ENCODE measurements at regions not wholly inside any gene's neighbourhood (a gene's known extent, or its start where the extent isn't known, plus 50 kb on each side); places are given as distances from the start of the nearest gene placed in this dataset.

- no peak overlapping the region for H3K4me3 ChIP-seq
- H3K4me1 ChIP-seq (replicated peaks in 1 of 2) = peaks cover 0 to 6% of the 10 kb centered on the region in 2 donors
- in situ Hi-C loops (cut with MboI; ENCODE audit: low pct_unique_long_range_greater_than_20kb in 2 of 9, low sequenced_read_pairs in 9 of 9, unreplicated experiment in 9 of 9) = no loop called here
- WGBS, 10 experiments = 60 to 100% (median 82%) methylated on average over 1 to 4 of the region's 4 CpGs
- no peak overlapping the region for H3K27ac ChIP-seq
- no peak for ATAC-seq (replicated peaks in 6 of 8)
Measured at GRCh38 chr15:39051626-39052322, 487.2 kb upstream of the RASGRP1 start.

- Histone ChIP-seq H3K4me3 (no peak overlapping the region), H3K27ac (no peak overlapping the region), H3K4me1 (replicated peaks in 1 of 2) (peaks cover 0 to 6% of the 10 kb centered on the region in 2 donors)
- in situ Hi-C loops (cut with MboI; ENCODE audit: low pct_unique_long_range_greater_than_20kb in 2 of 9, low sequenced_read_pairs in 9 of 9, unreplicated experiment in 9 of 9) = no loop called here
- no peak for ATAC-seq (replicated peaks in 6 of 8)
Measured at GRCh38 chr15:39052323-39052705, 487.7 kb upstream of the RASGRP1 start.

- ATAC-seq (replicated peaks in 6 of 8) = no peak
- in situ Hi-C loops (cut with MboI; ENCODE audit: low pct_unique_long_range_greater_than_20kb in 2 of 9, low sequenced_read_pairs in 9 of 9, unreplicated experiment in 9 of 9) = no loop called here
Measured at GRCh38 chr15:39053480-39053879, 488.9 kb upstream of the RASGRP1 start.

GRCh38 chr15:39054128-39054732, 489.6 kb upstream of the RASGRP1 start:
- H3K4me1 ChIP-seq (replicated peaks in 1 of 2) = peaks cover 0 to 6% of the 10 kb centered on the region in 2 donors
- WGBS, 10 experiments = 43 to 86% (median 73%) methylated on average over 3 to 5 of the region's 5 CpGs; no CpG with 5 or more reads in 1 of the 10 experiments
- no peak overlapping the region for H3K4me3 ChIP-seq
- H3K27ac ChIP-seq = no peak overlapping the region
- no peak for ATAC-seq (replicated peaks in 6 of 8)
- in situ Hi-C loops (cut with MboI; ENCODE audit: low pct_unique_long_range_greater_than_20kb in 2 of 9, low sequenced_read_pairs in 9 of 9, unreplicated experiment in 9 of 9) = no loop called here

More at GRCh38 chr15:39053480-39053879, 488.9 kb upstream of the RASGRP1 start:
- H3K27ac ChIP-seq = no peak overlapping the region
- peaks cover 0 to 6% of the 10 kb centered on the region in 2 donors for H3K4me1 ChIP-seq (replicated peaks in 1 of 2)
- H3K4me3 ChIP-seq = no peak overlapping the region

- ATAC-seq (replicated peaks in 6 of 8) = no peak
- Histone ChIP-seq H3K4me3 (no peak overlapping the region), H3K4me1 (replicated peaks in 1 of 2) (peaks cover 0 to 6% of the 10 kb centered on the region in 2 donors), H3K27ac (no peak overlapping the region)
- in situ Hi-C loops (cut with MboI; ENCODE audit: low pct_unique_long_range_greater_than_20kb in 2 of 9, low sequenced_read_pairs in 9 of 9, unreplicated experiment in 9 of 9) = no loop called here
- 91 to 100% (median 100%) methylated on average over 1 of the region's 1 CpG; no CpG with 5 or more reads in 1 of the 10 experiments for WGBS, 10 experiments
Measured at GRCh38 chr15:39056357-39056756, 491.7 kb upstream of the RASGRP1 start.

GRCh38 chr15:39058351-39059131, 493.9 kb upstream of the RASGRP1 start:
- Histone ChIP-seq H3K4me3 (no peak overlapping the region), H3K27ac (no peak overlapping the region), H3K4me1 (replicated peaks in 1 of 2) (peaks cover 0 to 6% of the 10 kb centered on the region in 2 donors)
- in situ Hi-C loops (cut with MboI; ENCODE audit: low pct_unique_long_range_greater_than_20kb in 2 of 9, low sequenced_read_pairs in 9 of 9, unreplicated experiment in 9 of 9) = no loop called here
- ATAC-seq (replicated peaks in 6 of 8) = no peak
- WGBS, 10 experiments = 41 to 100% (median 89%) methylated on average over 2 to 6 of the region's 6 CpGs

GRCh38 chr15:39059917-39060316, 495.3 kb upstream of the RASGRP1 start:
- Histone ChIP-seq H3K4me3 (no peak overlapping the region), H3K4me1 (replicated peaks in 1 of 2) (no peaks in the 10 kb centered on the region), H3K27ac (no peak overlapping the region)
- no peak for ATAC-seq (replicated peaks in 6 of 8)
- WGBS, 10 experiments = 47 to 94% (median 89%) methylated on average over 1 to 4 of the region's 4 CpGs; no CpG with 5 or more reads in 2 of the 10 experiments
- in situ Hi-C loops (cut with MboI; ENCODE audit: low pct_unique_long_range_greater_than_20kb in 2 of 9, low sequenced_read_pairs in 9 of 9, unreplicated experiment in 9 of 9) = no loop called here

GRCh38 chr15:39061952-39062464, 497.4 kb upstream of the RASGRP1 start:
- H3K27ac ChIP-seq = no peak overlapping the region
- in situ Hi-C loops (cut with MboI; ENCODE audit: low pct_unique_long_range_greater_than_20kb in 2 of 9, low sequenced_read_pairs in 9 of 9, unreplicated experiment in 9 of 9) = no loop called here
- WGBS, 10 experiments = 26 to 76% (median 46%) methylated on average over 3 to 6 of the region's 6 CpGs; no CpG with 5 or more reads in 1 of the 10 experiments
- no peaks in the 10 kb centered on the region for H3K4me1 ChIP-seq (replicated peaks in 1 of 2)
- no peak overlapping the region for H3K4me3 ChIP-seq
- no peak for ATAC-seq (replicated peaks in 6 of 8)

- 0 to 87% (median 53%) methylated on average over 1 to 3 of the region's 3 CpGs; no CpG with 5 or more reads in 1 of the 10 experiments for WGBS, 10 experiments
- Histone ChIP-seq H3K27ac (no peak overlapping the region), H3K4me3 (no peak overlapping the region), H3K4me1 (replicated peaks in 1 of 2) (no peaks in the 10 kb centered on the region)
- ATAC-seq (replicated peaks in 6 of 8) = no peak
- in situ Hi-C loops (cut with MboI; ENCODE audit: low pct_unique_long_range_greater_than_20kb in 2 of 9, low sequenced_read_pairs in 9 of 9, unreplicated experiment in 9 of 9) = no loop called here
Measured at GRCh38 chr15:39066677-39067076, 502.1 kb upstream of the RASGRP1 start.

- Histone ChIP-seq H3K27ac (no peak overlapping the region), H3K4me1 (replicated peaks in 1 of 2) (peaks cover 0 to 3% of the 10 kb centered on the region in 2 donors), H3K4me3 (no peak overlapping the region)
- no peak for ATAC-seq (replicated peaks in 6 of 8)
- WGBS, 10 experiments = 14 to 90% (median 72%) methylated on average over 1 to 5 of the region's 5 CpGs
- in situ Hi-C loops (cut with MboI; ENCODE audit: low pct_unique_long_range_greater_than_20kb in 2 of 9, low sequenced_read_pairs in 9 of 9, unreplicated experiment in 9 of 9) = no loop called here
Measured at GRCh38 chr15:39074341-39074985, 506.4 kb upstream of the THBS1 start.

GRCh38 chr15:39075311-39075710, 505.6 kb upstream of the THBS1 start:
- Histone ChIP-seq H3K27ac (no peak overlapping the region), H3K4me3 (no peak overlapping the region), H3K4me1 (replicated peaks in 1 of 2) (peaks cover 0 to 3% of the 10 kb centered on the region in 2 donors)
- in situ Hi-C loops (cut with MboI; ENCODE audit: low pct_unique_long_range_greater_than_20kb in 2 of 9, low sequenced_read_pairs in 9 of 9, unreplicated experiment in 9 of 9) = no loop called here
- no peak for ATAC-seq (replicated peaks in 6 of 8)
- 0 to 100% (median 78%) methylated on average over 1 to 3 of the region's 3 CpGs; no CpG with 5 or more reads in 1 of the 10 experiments for WGBS, 10 experiments

- H3K4me3 ChIP-seq = no peak overlapping the region
- 20 to 96% (median 61%) methylated on average over 1 to 7 of the region's 7 CpGs; no CpG with 5 or more reads in 1 of the 10 experiments for WGBS, 10 experiments
- in situ Hi-C loops (cut with MboI; ENCODE audit: low pct_unique_long_range_greater_than_20kb in 2 of 9, low sequenced_read_pairs in 9 of 9, unreplicated experiment in 9 of 9) = no loop called here
- no peak overlapping the region for H3K27ac ChIP-seq
- H3K4me1 ChIP-seq (replicated peaks in 1 of 2) = peaks cover 0 to 3% of the 10 kb centered on the region in 2 donors
- ATAC-seq (replicated peaks in 6 of 8) = no peak
Measured at GRCh38 chr15:39075756-39076341, 505.0 kb upstream of the THBS1 start.
